ENCODE measurements at regions not wholly inside any gene's neighbourhood (a gene's known extent, or its start where the extent isn't known, plus 50 kb on each side); places are given as distances from the start of the nearest gene placed in this dataset.

DNA sequence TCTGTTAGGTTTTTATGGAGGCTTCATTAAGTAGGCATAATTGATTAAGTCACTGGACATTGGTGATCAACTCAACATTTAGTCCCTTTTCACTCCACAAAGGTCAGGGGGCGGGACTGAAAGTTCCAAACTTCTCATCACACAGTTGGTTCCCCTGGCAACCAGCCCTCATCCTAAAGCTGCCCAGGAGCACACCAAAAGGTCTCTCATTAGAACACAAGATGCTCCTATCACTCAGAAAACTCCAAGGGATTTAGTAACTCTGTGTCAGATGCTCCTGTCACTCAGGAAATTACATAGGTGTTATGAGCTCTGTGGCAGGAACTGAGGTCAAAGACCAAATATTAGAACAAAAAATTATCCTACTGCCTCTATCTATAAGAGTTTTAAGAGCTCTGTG lies 321.5 kb downstream of the OTOL1 start:
- DNase-seq, result no peak

DNA sequence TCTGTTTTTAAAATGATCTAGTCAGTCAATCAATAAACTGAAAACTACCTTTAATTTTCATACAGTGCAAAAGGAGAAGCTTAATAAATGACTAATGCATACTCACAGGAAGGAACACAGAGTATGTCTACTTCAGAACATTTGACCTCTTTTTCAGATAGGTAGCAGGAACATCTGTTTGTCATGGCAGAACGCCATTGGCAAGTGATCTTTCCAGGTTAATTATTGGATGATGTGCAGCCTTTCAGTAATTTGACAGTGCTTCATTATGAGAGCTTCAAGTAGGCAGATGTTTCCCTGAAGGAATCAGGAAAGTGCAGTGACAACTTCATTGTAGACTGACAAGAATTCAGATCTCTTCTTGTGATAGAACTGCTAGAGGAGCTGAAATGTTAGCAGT lies 325.0 kb downstream of the OTOL1 start:
- DNase-seq, result no peak

- DNase-seq, result no peak
Measured at GRCh38 chr3:161822291-161822690, 325.7 kb downstream of the OTOL1 start.

GRCh38 chr3:161823910-161824309 lies 327.3 kb downstream of the OTOL1 start:
- DNase-seq, result no peak

GRCh38 chr3:161838021-161838420 lies 341.4 kb downstream of the OTOL1 start:
- DNase-seq, result no peak

DNA sequence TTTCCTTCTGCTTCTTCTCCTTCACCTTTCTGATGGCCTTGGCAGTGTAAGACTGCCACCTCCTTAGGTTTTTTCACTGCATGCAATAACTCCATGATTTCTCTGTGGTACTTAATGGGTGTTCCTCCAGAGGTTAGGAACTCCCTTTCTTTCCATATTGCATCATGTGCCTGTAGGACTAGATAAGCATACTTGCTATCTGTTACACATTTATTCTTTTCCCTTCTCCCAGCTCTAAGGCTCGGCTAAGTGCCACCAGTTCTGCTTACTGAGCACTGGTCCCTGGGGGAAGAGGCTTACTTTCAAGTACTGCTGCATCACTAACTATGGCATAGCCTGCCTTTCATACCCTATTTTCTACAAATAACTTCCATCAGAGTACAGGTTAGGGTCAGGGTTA lies 351.8 kb downstream of the OTOL1 start:
- no peak for DNase-seq

GRCh38 chr3:161851941-161852566 lies 355.4 kb downstream of the OTOL1 start:
- DNase-seq, result peak; percentile 49

DNA sequence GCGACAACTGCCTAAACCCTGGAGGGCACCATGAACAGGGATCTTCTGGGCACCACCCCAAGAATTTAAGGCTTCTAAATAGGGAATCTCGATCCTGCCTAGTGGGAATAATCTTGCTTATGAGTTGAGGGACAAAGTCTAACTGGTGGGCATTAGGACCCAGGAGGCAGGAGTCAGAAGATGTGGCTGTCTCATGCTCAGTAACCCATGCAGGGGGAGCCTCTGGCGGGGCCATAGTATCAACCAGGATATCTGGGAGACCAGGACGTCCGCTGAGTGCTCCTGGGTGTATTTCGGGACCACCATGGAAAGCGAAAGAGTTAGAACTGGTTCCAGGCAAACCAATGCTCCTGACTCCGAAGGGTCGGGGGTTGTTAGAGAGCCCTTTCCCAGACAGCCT lies 356.1 kb downstream of the OTOL1 start:
- no peak for DNase-seq

- DNase-seq, result no peak
Measured at GRCh38 chr3:161854232-161854771, 357.7 kb downstream of the OTOL1 start.

DNA sequence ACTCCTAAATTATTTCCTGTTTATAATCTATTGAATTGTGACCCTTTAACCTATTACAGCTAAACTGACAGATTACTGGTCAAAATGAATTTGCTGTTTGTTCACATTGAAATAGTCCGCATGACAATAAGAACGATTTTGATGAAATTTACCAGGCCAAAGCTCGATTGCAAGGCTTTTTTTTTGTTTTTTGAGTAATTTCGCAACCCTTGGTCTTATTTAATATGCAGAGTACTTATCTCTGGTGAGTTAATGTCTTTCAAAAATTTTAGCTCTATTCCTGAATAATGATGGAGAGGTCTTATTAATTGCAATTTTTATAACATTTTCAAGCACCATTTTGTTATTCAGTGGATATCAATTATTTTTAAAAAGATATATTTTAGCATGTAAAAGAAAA lies 362.4 kb downstream of the OTOL1 start:
- DNase-seq, result no peak

DNA sequence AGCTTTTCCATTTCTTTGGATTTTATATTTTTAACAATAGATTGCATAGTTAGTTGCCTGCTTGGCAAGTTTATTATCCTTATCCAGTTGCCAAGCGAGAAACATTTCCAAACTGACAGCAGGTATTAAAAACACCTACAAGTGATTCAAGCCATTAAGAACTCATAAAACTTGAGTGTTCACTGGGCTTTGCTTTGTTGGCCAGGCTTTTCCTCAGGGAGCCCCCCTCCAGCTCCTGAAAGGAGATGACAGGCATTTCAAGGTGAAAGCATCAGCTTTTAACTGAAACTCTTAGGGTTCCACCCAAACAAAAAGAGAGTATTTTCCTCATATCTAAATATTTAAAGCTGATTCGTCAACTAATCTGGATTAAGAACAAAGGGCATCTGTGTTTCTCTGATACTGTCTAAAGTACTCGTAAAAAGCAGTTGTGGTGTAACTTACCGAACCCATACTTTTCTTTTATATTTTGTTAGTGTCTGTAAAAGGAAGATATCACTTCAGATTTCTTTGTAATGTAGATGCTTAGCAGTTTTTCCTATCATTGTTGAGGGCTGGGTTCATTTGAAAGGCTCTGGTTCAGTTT lies 363.4 kb downstream of the OTOL1 start:
- no peak for DNase-seq

- no peak for DNase-seq
Measured at GRCh38 chr3:161863775-161864174, 367.2 kb downstream of the OTOL1 start.

DNA sequence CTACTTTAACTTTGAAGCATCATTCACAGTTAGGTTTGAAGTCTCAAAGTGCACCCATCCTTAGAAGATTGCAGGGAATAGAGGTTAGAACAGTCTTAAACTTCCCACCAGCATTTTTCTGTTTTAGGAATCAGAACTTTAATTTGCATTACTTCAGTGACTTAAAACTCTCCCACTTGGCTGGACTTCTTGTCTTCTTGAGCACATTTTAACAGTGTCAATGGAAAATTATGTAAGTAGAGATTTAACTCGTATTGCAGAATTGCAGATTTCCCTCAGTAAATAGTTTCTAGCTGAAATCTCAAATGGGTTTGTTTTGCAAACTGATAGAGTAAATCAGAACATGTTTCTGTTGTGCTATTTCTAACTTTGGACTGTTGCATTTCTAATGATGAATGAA lies 369.6 kb downstream of the OTOL1 start:
- no peak for DNase-seq

DNA sequence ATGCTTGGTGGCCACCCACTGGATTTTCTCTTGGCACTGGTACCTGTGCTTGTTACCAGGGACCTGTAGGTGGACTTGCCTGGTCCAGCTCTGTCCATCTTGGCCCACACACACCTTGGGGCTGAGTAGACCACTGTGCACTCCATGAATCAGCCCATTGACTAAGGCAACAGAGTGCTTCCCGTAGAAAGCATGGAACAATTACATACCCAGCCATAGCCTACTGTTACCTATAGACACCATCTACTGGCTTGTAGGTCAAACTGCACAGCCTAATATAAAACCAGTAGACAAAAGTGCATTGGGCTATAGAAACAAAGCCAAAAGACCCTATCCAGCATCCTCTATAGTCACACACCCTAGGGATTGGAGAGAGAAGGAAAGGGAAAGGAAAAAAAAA lies 378.9 kb downstream of the OTOL1 start:
- DNase-seq, result no peak

GRCh38 chr3:161879470-161879869 lies 382.9 kb downstream of the OTOL1 start:
- DNase-seq, result no peak

DNA sequence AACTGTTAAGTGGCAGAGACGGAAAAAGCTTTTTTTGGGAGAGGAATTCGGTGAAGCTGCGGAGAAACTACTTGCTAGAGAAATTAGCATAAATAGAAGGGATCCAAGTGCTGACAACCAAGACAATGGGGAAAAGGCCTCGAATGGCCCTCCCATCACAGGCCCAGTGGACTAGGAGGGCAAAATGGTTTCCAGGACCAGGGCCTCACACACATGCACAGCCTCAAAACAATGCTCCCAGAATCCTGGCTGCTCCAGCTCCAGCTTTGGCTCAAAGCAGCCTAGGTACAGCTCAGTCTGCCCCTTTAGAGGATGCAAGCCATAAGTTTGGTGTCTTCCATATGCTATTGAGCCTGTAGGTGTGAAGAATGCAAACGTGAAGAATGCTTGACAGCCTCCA lies 388.2 kb downstream of the OTOL1 start:
- no peak for DNase-seq

DNA sequence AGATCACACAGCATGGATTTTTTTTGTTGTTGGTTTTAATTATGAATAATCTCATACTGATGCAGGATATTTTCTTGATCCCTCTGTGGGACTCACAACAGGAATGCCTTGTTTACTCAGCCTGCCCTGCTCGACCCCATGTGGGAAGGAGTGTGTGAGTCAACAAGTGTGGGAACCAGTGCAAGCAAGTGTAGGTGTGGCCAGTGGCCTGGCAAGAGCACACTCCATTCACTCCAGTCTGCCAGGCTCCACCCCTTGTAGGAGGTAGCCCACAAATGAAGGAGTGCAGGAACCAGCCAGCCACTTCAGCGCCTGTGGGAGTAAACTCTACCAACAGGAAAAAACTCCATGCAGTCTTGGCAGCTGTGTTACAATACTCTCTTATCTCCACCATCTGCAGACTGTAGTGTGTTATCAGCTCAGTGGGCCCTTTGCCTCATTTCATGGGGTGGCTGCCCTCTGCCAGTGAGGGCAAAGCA lies 393.6 kb downstream of the OTOL1 start:
- DNase-seq, result no peak

DNA sequence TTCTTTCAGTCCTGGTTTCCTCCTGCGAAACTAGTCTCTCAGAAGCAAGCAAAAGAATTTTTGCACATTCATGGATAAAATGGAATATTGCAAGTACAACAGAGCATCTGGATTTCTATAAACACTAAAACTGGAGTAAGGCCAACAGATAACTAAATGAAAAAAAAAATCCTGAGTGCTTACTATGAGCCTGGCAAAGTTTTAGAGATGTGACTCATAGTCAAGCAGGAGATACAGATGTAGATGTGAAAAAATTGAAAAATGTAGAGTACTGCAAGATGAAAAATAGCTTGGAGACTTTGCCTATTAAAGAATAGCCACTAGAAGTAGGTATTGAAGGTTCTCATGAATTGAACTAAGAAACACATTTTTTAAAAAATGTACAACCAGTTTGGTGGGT lies 397.4 kb downstream of the OTOL1 start:
- no peak for DNase-seq

- DNase-seq, result no peak
Measured at GRCh38 chr3:161894657-161895056, 398.0 kb downstream of the OTOL1 start.

DNA sequence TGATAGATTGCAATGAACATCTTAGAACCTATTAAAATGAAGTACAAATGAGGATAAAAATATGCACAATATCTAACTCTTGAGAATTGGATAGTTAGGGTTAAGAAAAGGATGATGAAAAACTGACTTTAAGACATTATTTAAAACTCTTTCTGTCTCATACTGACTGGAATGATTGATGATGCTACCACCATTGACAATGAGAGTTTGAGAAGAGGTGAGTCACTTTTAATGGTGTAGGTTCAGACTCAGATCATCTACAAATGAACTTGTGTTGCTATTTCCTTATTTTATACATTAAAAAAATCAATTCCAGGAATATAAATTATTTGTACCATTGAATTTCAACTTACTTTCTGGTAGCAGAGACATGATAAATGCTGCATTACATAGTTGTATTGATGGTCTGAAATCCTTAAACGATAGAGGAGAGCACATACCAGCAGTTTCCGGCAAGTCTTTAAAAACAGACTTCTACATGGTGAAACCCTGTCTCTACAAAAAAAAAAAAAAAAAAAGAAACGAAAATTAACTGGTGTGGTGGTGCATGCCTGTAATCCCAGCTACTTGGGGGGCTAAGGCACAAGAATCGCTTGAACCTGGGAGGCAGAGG lies 409.0 kb downstream of the OTOL1 start:
- DNase-seq, result no peak

- DNase-seq, result no peak
Measured at GRCh38 chr3:161913786-161914389, 417.3 kb downstream of the OTOL1 start.

GRCh38 chr3:161914703-161915417 lies 418.3 kb downstream of the OTOL1 start:
- DNase-seq, result peak; percentile 57

DNA sequence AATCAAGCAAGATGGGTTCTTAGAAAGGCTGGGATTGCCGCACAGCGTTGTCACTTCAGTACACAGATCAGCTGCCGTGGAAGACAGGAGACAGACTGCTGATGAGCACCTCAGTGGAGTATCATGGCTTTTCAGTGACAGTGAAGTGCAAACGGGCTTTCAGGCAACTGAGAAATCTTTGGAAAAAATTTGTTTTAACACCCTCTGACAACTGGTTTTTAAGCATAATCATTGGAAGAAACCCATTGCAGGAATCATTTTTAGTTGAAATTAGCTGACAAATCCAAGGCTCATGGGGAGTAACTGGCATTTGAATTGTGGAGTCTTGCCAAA lies 418.8 kb downstream of the OTOL1 start:
- peak; percentile 21 for DNase-seq
